H9 (cell line): ENCODE measurements at regions not wholly inside any gene's neighbourhood (a gene's known extent, or its start where the extent isn't known, plus 50 kb on each side); places are given as distances from the start of the nearest gene placed in this dataset.

Experiments used
- DNase-seq: peaks from one replicate; pipeline ENCODE4 v3.0.0-alpha.2; 2017
- H2AFZ ChIP-seq: one replicate; pipeline ENCODE4 v1.6.1; 2013; ENCODE audit warnings: mild to moderate bottlenecking, low read length, control low read depth, moderate library complexity
- H2AK5ac ChIP-seq: 2 replicates; pipeline ENCODE4 v1.6.1; 2013; ENCODE audit warnings: low read length, control low read depth, mixed read lengths; ENCODE audit not compliant: insufficient read length
- H2BK120ac ChIP-seq: one replicate; pipeline ENCODE4 v1.6.1; 2013; ENCODE audit warnings: low read depth, mild to moderate bottlenecking, low read length, control low read depth, inconsistent platforms; ENCODE audit not compliant: poor library complexity, severe bottlenecking
- H2BK12ac ChIP-seq: 2 replicates; pipeline ENCODE4 v1.6.1; 2013; ENCODE audit warnings: low read length, control low read depth, mixed read lengths, low read depth; ENCODE audit not compliant: insufficient read length
- H2BK15ac ChIP-seq: 2 replicates; pipeline ENCODE4 v1.6.1; 2013; ENCODE audit warnings: low read depth, low read length, control low read depth
- H2BK20ac ChIP-seq: one replicate; pipeline ENCODE4 v1.6.1; 2013; ENCODE audit warnings: low read depth, mild to moderate bottlenecking, low read length, control low read depth, inconsistent platforms; ENCODE audit not compliant: poor library complexity, severe bottlenecking
- H2BK5ac ChIP-seq: 2 replicates; pipeline ENCODE4 v1.6.1; 2013; ENCODE audit warnings: low read length, control low read depth, mixed read lengths; ENCODE audit not compliant: insufficient read length
- H3K14ac ChIP-seq: 2 replicates; pipeline ENCODE4 v1.6.1; 2013; ENCODE audit warnings: low read length, control low read depth; ENCODE audit not compliant: insufficient read depth
- H3K18ac ChIP-seq: 2 replicates; pipeline ENCODE4 v1.6.1; 2013; ENCODE audit warnings: low read depth, mild to moderate bottlenecking, mixed read lengths, low read length, control low read depth; ENCODE audit not compliant: insufficient read length
- H3K23ac ChIP-seq: 2 replicates; pipeline ENCODE4 v1.6.1; 2013; ENCODE audit warnings: low read length, control low read depth, mixed read lengths, low read depth; ENCODE audit not compliant: insufficient read length
- H3K23me2 ChIP-seq: 2 replicates; pipeline ENCODE4 v1.6.1; 2013; ENCODE audit warnings: low read depth, mild to moderate bottlenecking, mixed read lengths, low read length, control low read depth; ENCODE audit not compliant: insufficient read length, poor library complexity, severe bottlenecking
- H3K27ac ChIP-seq: 2 replicates; pipeline ENCODE4 v1.5.1; 2013; ENCODE audit warnings: low read length, control low read depth, mixed read lengths, low read depth; ENCODE audit not compliant: insufficient read length
- H3K27me3 ChIP-seq: 2 replicates; pipeline ENCODE4 v1.6.1; 2013; ENCODE audit warnings: low read length, control low read depth, inconsistent platforms; ENCODE audit not compliant: insufficient read depth
- H3K4ac ChIP-seq: 2 replicates; pipeline ENCODE4 v1.6.1; 2013; ENCODE audit warnings: low read depth, mild to moderate bottlenecking, control low read depth, inconsistent platforms, low read length, moderate library complexity
- H3K4me1 ChIP-seq: 2 replicates; pipeline ENCODE4 v1.6.1; 2013; ENCODE audit warnings: low read length, control low read depth, inconsistent platforms; ENCODE audit not compliant: insufficient read depth
- H3K4me2 ChIP-seq: 2 replicates; pipeline ENCODE4 v1.6.1; 2013; ENCODE audit warnings: low read length, control low read depth, mixed read lengths; ENCODE audit not compliant: insufficient read length, insufficient read depth
- H3K56ac ChIP-seq: 2 replicates; pipeline ENCODE4 v1.6.1; 2013; ENCODE audit warnings: low read depth, mild to moderate bottlenecking, mixed read lengths, low read length, control low read depth; ENCODE audit not compliant: insufficient read length
- H3K79me1 ChIP-seq: 2 replicates; pipeline ENCODE4 v1.6.1; 2013; ENCODE audit warnings: low read depth, mild to moderate bottlenecking, moderate library complexity, low read length, control low read depth, inconsistent platforms; ENCODE audit not compliant: insufficient read depth, poor library complexity, severe bottlenecking
- H3K79me2 ChIP-seq: 2 replicates; pipeline ENCODE4 v1.6.1; 2013; ENCODE audit warnings: low read length, control low read depth, inconsistent platforms; ENCODE audit not compliant: insufficient read depth
- H3K9ac ChIP-seq: 2 replicates; pipeline ENCODE4 v1.6.1; 2013; ENCODE audit warnings: low read length, control low read depth, mixed read lengths; ENCODE audit not compliant: insufficient read length; ENCODE audit errors: extremely low read depth
- H3K9me3 ChIP-seq: one replicate; pipeline ENCODE4 v1.6.1; 2013; ENCODE audit warnings: low read depth, low read length, inconsistent platforms; ENCODE audit not compliant: control insufficient read depth
- H3T11ph ChIP-seq: one replicate; pipeline ENCODE4 v1.6.1; 2013; ENCODE audit warnings: mild to moderate bottlenecking, low read length, control low read depth, inconsistent platforms
- H4K20me1 ChIP-seq: one replicate; pipeline ENCODE4 v1.6.1; 2013; ENCODE audit not compliant: control insufficient read depth, insufficient read length, insufficient read depth
- H4K5ac ChIP-seq: 2 replicates; pipeline ENCODE4 v1.6.1; 2013; ENCODE audit warnings: low read depth, mild to moderate bottlenecking, mixed read lengths, low read length, control low read depth; ENCODE audit not compliant: insufficient read length
- H4K8ac ChIP-seq: replicated peaks from 2 replicates; pipeline ENCODE4 v1.6.1; 2013; ENCODE audit warnings: low read length, control low read depth, mixed read lengths, low read depth; ENCODE audit not compliant: insufficient read length
- H4K91ac ChIP-seq: 2 replicates; pipeline ENCODE4 v1.6.1; 2013; ENCODE audit warnings: low read depth, mild to moderate bottlenecking, moderate library complexity, mixed read lengths, low read length, control low read depth; ENCODE audit not compliant: insufficient read length
- H3K27ac Mint-ChIP-seq, 3 experiments: 2 replicates in 2 of 3; 3 replicates in 1 of 3; pipeline ENCODE4 v1.8.0; 2020 to 2021; ENCODE audit warnings: mixed read lengths in 3 of 3, mild to moderate bottlenecking in 1 of 3, moderate library complexity in 1 of 3
- H3K27me3 Mint-ChIP-seq: 2 replicates; pipeline ENCODE4 v1.8.0; 2021; ENCODE audit warnings: low read depth, mild to moderate bottlenecking, moderate library complexity, mixed read lengths
- H3K36me3 Mint-ChIP-seq, 3 experiments: 2 replicates in 2 of 3; 3 replicates in 1 of 3; pipeline ENCODE4 v1.8.0; 2020 to 2021; ENCODE audit warnings: low read depth in 3 of 3, mixed read lengths in 3 of 3; ENCODE audit not compliant: insufficient read depth in 1 of 3
- H3K4me1 Mint-ChIP-seq, 2 experiments: 2 replicates each; pipeline ENCODE4 v1.8.0; 2020; ENCODE audit warnings: mixed read lengths in 2 of 2
- H3K4me3 Mint-ChIP-seq, 2 experiments: 2 replicates in 1 of 2; 3 replicates in 1 of 2; pipeline ENCODE4 v1.8.0; 2020 to 2021; ENCODE audit warnings: mild to moderate bottlenecking in 2 of 2, mixed read lengths in 2 of 2, moderate library complexity in 1 of 2
- H3K9me3 Mint-ChIP-seq, 2 experiments: 2 replicates in 1 of 2; 3 replicates in 1 of 2; pipeline ENCODE4 v1.8.0; 2020; ENCODE audit warnings: mild to moderate bottlenecking in 2 of 2, mixed read lengths in 2 of 2, moderate library complexity in 1 of 2
- CTCF ChIP-seq: fragments of 200-600 bp; sonication (generic); conservative IDR thresholded peaks from 3 replicates; pipeline ENCODE4 v1.8.0; 2021; ENCODE audit warnings: antibody characterized with exemption, mild to moderate bottlenecking
- WGBS: extraction: QIAGEN DNeasy Blood & Tissue Kit; methylation state at CpG from one replicate; pipeline ENCODE4 v1.1.7; 2013; ENCODE audit warnings: missing lambda C conversion rate, low lambda C conversion rate, mixed read lengths; ENCODE audit not compliant: insufficient read length; ENCODE audit errors: extremely low coverage; 5-methylcytosine and 5-hydroxymethylcytosine counted together

GRCh38 chr7:115328018-115328417 is 406.1 kb downstream of the MDFIC start:
- Histone ChIP-seq H2BK5ac (no peak overlapping the region), H3K23me2 (no peaks in the 10 kb centered on the region), H3K27ac (no peak overlapping the region), H3K79me1 (no peaks in the 10 kb centered on the region), H3K27me3 (no peaks in the 10 kb centered on the region), H2BK20ac (no peak overlapping the region), H3K9ac (no peak overlapping the region), H3K4me2 (no peak overlapping the region), H2AFZ (no peak overlapping the region), H3K56ac (no peak overlapping the region), H3K9me3 (no peaks in the 10 kb centered on the region), H4K5ac (no peak overlapping the region), H2BK120ac (no peak overlapping the region), H2BK15ac (no peak overlapping the region), H2BK12ac (no peak overlapping the region), H3K4me1 (no peaks in the 10 kb centered on the region), H2AK5ac (no peak overlapping the region), H3T11ph (no peak overlapping the region), H4K91ac (no peak overlapping the region), H4K20me1 (no peaks in the 10 kb centered on the region), H4K8ac (no peak overlapping the region), H3K23ac (no peak overlapping the region), H3K18ac (no peak overlapping the region), H3K14ac (no peak overlapping the region), H3K79me2 (no peaks in the 10 kb centered on the region), H3K4ac (no peak overlapping the region)
- H3K9me3 Mint-ChIP-seq, result no peaks in the 10 kb centered on the region; a peak in 1 of 5 replicates
- no CpG with 5 or more reads among the region's 3 CpGs for WGBS
- TF ChIP-seq CTCF, result no peak
- no peaks in the 10 kb centered on the region for H3K4me1 Mint-ChIP-seq
- H3K27ac Mint-ChIP-seq, result no peak overlapping the region
- H3K4me3 Mint-ChIP-seq, result no peak overlapping the region
- H3K36me3 Mint-ChIP-seq, result no peaks in the 10 kb centered on the region; a peak in 1 of 7 replicates
- no peak for DNase-seq
- peaks cover 2% of the 10 kb centered on the region; the same call in 1 of the 2 replicates for H3K27me3 Mint-ChIP-seq
